Astrocyte (in vitro differentiated cells and primary cell): ENCODE measurements at regions not wholly inside any gene's neighbourhood (a gene's known extent, or its start where the extent isn't known, plus 50 kb on each side); places are given as distances from the start of the nearest gene placed in this dataset.
"Not testable (repeated sequence)": the region's sequence is repeated elsewhere in the genome, so short reads cannot be mapped to it uniquely, and the experiment has no call there.

Experiments
- DNase-seq: peaks from one replicate; pipeline ENCODE4 v3.0.0-alpha.2; 2010; ENCODE audit warnings: low read depth
- FAIRE-seq: peaks from 2 replicates; lab custom pipeline; 2011; peaks lifted over from hg19 to GRCh38; lab: Jason Lieb, UNC
- H2AFZ ChIP-seq: 2 replicates; pipeline ENCODE4 v1.6.0; 2012; ENCODE audit warnings: low read depth, low read length, inconsistent platforms
- H3K27ac ChIP-seq: 2 replicates; pipeline ENCODE4 v1.5.1; 2011; ENCODE audit warnings: low read depth, low read length, inconsistent platforms
- H3K27me3 ChIP-seq: 2 replicates; pipeline ENCODE4 v1.6.0; 2011; ENCODE audit warnings: low read length, inconsistent platforms; ENCODE audit not compliant: insufficient read depth
- H3K36me3 ChIP-seq: 2 replicates; pipeline ENCODE4 v1.5.1; 2011; ENCODE audit warnings: low read length, inconsistent platforms; ENCODE audit not compliant: insufficient read depth
- H3K4me1 ChIP-seq: 2 replicates; pipeline ENCODE4 v1.5.1; 2011; ENCODE audit warnings: low read length, inconsistent platforms; ENCODE audit not compliant: insufficient read depth
- H3K4me2 ChIP-seq: 2 replicates; pipeline ENCODE4 v1.6.0; 2012; ENCODE audit warnings: low read length, inconsistent platforms
- H3K4me3 ChIP-seq: 2 replicates; pipeline ENCODE4 v1.5.1; 2011; ENCODE audit warnings: low read depth, mild to moderate bottlenecking, low read length, inconsistent platforms; ENCODE audit not compliant: insufficient read depth
- H3K79me2 ChIP-seq: 2 replicates; pipeline ENCODE4 v1.6.0; 2012; ENCODE audit warnings: mild to moderate bottlenecking, low read length, inconsistent platforms; ENCODE audit not compliant: insufficient read depth
- H3K9ac ChIP-seq: 2 replicates; pipeline ENCODE4 v1.6.0; 2012; ENCODE audit warnings: mild to moderate bottlenecking, low read length, inconsistent platforms
- H3K9me3 ChIP-seq: 2 replicates; pipeline ENCODE4 v1.5.1; 2012; ENCODE audit warnings: low read depth, mild to moderate bottlenecking, low read length, inconsistent platforms; ENCODE audit not compliant: insufficient read depth
- H4K20me1 ChIP-seq: 2 replicates; pipeline ENCODE4 v1.6.0; 2012; ENCODE audit warnings: low read length, inconsistent platforms; ENCODE audit not compliant: insufficient read depth
- H3K27ac Mint-ChIP-seq: one replicate; pipeline ENCODE4 v1.8.0; 2021; ENCODE audit warnings: mild to moderate bottlenecking, mixed read lengths; ENCODE audit not compliant: unreplicated experiment
- H3K27me3 Mint-ChIP-seq: one replicate; pipeline ENCODE4 v1.8.0; 2021; ENCODE audit warnings: low read depth, mixed read lengths; ENCODE audit not compliant: unreplicated experiment
- H3K36me3 Mint-ChIP-seq: one replicate; pipeline ENCODE4 v1.8.0; 2021; ENCODE audit warnings: low read depth, mixed read lengths; ENCODE audit not compliant: unreplicated experiment
- H3K4me1 Mint-ChIP-seq: one replicate; pipeline ENCODE4 v1.8.0; 2021; ENCODE audit warnings: low read depth, mixed read lengths; ENCODE audit not compliant: unreplicated experiment
- H3K4me3 Mint-ChIP-seq: one replicate; pipeline ENCODE4 v1.8.0; 2021; ENCODE audit warnings: mild to moderate bottlenecking, moderate library complexity, mixed read lengths; ENCODE audit not compliant: unreplicated experiment
- H3K9me3 Mint-ChIP-seq: one replicate; pipeline ENCODE4 v1.8.0; 2021; ENCODE audit warnings: mild to moderate bottlenecking, mixed read lengths; ENCODE audit not compliant: unreplicated experiment
- EZH2 ChIP-seq: IDR thresholded peaks from 2 replicates; pipeline ENCODE4 v1.6.1; 2012; ENCODE audit warnings: mild to moderate bottlenecking, low read length, inconsistent platforms; ENCODE audit not compliant: insufficient read depth
- TF ChIP-seq, protein P1 (sequence below): IDR thresholded peaks from 2 replicates; pipeline ENCODE4 v1.5.1; 2011; ENCODE audit warnings: low read depth, mild to moderate bottlenecking, inconsistent platforms, low read length, moderate library complexity; ENCODE audit not compliant: insufficient read depth

DNA sequence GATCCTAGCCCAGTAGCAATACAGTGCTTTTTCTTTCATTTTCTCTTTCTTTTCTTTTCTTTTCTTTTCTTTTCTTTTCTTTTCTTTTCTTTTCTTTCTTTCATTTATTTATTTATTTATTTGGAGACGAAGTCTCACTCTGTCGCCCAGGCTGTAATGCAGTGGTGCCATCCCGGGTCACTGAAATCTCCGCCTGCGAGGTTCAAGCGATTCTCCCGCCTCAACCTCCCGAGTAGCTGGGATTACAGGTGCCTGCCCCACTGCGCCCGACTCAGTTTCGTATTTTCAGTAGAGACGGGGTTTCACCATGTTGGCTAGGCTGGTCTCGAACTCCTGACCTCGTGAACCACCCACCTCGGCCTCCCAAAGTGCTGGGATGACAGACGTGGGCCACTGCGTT lies 1948.0 kb upstream of the DEFB115 start:
- not testable (repeated sequence) for H3K4me1 ChIP-seq, H3K36me3 ChIP-seq, H3K27me3 Mint-ChIP-seq, H3K27ac Mint-ChIP-seq, H3K4me3 ChIP-seq, H3K27me3 ChIP-seq, H4K20me1 ChIP-seq, DNase-seq, H3K9ac ChIP-seq, H3K4me2 ChIP-seq, H3K79me2 ChIP-seq, H2AFZ ChIP-seq, H3K9me3 ChIP-seq, H3K4me1 Mint-ChIP-seq, H3K4me3 Mint-ChIP-seq, H3K27ac ChIP-seq, H3K36me3 Mint-ChIP-seq, FAIRE-seq
- H3K9me3 Mint-ChIP-seq: peaks cover 51% of the 10 kb centered on the region

DNA sequence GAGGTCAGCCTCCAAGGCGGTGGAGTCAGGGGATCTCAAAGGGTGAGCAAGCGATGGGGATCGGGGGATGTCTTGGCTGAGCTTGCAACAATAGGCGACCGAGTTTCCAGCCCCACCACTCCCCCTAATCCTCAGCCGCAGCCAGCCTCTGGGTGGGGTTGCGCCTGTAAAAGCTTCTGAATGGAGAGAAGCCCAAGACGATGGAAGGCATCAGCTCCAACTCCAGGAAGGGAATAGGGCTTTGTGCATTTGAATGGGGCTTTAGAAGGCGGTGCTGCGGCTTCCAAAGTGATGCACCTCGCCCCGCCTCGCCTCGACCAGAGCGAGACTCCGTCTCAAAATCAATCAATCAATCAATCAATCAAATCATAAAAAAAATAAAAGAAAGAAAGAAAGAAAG lies 1946.4 kb upstream of the DEFB115 start:
- H3K9me3 ChIP-seq, H3K79me2 ChIP-seq, H3K27ac ChIP-seq, H3K36me3 Mint-ChIP-seq, H3K4me1 Mint-ChIP-seq, H3K27me3 ChIP-seq, H3K36me3 ChIP-seq, H3K4me3 ChIP-seq, H3K4me2 ChIP-seq, H3K4me3 Mint-ChIP-seq, H2AFZ ChIP-seq, H3K4me1 ChIP-seq, DNase-seq, H3K27ac Mint-ChIP-seq, H4K20me1 ChIP-seq, FAIRE-seq, H3K9ac ChIP-seq, H3K27me3 Mint-ChIP-seq: not testable (repeated sequence)
- H3K9me3 Mint-ChIP-seq: peaks cover 41% of the 10 kb centered on the region

- H3K4me2 ChIP-seq, H3K27me3 Mint-ChIP-seq, DNase-seq, H3K79me2 ChIP-seq, H3K36me3 Mint-ChIP-seq, H3K4me1 ChIP-seq, FAIRE-seq, H3K9ac ChIP-seq, H2AFZ ChIP-seq, H3K4me1 Mint-ChIP-seq, H3K9me3 ChIP-seq, H3K4me3 ChIP-seq, H3K27ac Mint-ChIP-seq, H3K27ac ChIP-seq, H3K36me3 ChIP-seq, H4K20me1 ChIP-seq, H3K4me3 Mint-ChIP-seq, H3K27me3 ChIP-seq: not testable (repeated sequence)
- H3K9me3 Mint-ChIP-seq: peaks cover 36% of the 10 kb centered on the region
Measured at GRCh38 chr20:29312679-29313078, 1944.8 kb upstream of the DEFB115 start.

DNA sequence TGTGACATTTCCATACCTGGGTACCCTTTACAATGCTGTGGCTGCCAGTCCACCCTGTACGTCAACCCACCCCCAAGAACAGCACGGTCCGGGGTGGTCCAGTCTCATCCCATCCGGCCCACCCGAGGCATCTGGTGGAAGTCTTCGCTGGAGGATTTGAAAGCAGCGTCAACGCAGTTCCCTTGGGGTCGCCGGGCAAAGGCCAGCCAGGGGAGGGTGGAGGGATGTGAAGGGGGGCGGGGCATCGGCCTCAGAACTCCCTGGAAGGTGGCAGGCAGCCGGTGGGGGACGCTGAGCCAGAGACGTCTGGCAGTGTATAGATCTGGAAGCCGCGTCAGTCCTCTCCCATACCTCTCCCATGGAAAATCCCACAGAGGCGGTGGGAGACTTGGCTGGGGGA lies 1944.0 kb upstream of the DEFB115 start:
- H3K4me3 Mint-ChIP-seq: no peak overlapping the region
- DNase-seq: no peak

More for the DNA sequence above, 1944.0 kb upstream of the DEFB115 start:
- no peaks in the 10 kb centered on the region for H3K79me2 ChIP-seq
- H3K9me3 ChIP-seq: no peaks in the 10 kb centered on the region
- FAIRE-seq: no peak
- Mint-ChIP-seq H3K27ac (no peak overlapping the region), H3K27me3 (no peaks in the 10 kb centered on the region), H3K4me1 (no peaks in the 10 kb centered on the region), H3K36me3 (no peaks in the 10 kb centered on the region), H3K9me3 (peaks cover 29% of the 10 kb centered on the region)
- H3K9ac ChIP-seq: no peak overlapping the region
- H3K4me2 ChIP-seq: no peak overlapping the region
- no peak for TF ChIP-seq EZH2
- TF ChIP-seq, protein P1, sequence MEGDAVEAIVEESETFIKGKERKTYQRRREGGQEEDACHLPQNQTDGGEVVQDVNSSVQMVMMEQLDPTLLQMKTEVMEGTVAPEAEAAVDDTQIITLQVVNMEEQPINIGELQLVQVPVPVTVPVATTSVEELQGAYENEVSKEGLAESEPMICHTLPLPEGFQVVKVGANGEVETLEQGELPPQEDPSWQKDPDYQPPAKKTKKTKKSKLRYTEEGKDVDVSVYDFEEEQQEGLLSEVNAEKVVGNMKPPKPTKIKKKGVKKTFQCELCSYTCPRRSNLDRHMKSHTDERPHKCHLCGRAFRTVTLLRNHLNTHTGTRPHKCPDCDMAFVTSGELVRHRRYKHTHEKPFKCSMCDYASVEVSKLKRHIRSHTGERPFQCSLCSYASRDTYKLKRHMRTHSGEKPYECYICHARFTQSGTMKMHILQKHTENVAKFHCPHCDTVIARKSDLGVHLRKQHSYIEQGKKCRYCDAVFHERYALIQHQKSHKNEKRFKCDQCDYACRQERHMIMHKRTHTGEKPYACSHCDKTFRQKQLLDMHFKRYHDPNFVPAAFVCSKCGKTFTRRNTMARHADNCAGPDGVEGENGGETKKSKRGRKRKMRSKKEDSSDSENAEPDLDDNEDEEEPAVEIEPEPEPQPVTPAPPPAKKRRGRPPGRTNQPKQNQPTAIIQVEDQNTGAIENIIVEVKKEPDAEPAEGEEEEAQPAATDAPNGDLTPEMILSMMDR: no peak
- no peak overlapping the region for H2AFZ ChIP-seq
- no peaks in the 10 kb centered on the region for H3K36me3 ChIP-seq
- H3K27ac ChIP-seq: no peak overlapping the region
- no peaks in the 10 kb centered on the region for H4K20me1 ChIP-seq
- H3K4me1 ChIP-seq: no peaks in the 10 kb centered on the region
- no peaks in the 10 kb centered on the region for H3K27me3 ChIP-seq
- no peak overlapping the region for H3K4me3 ChIP-seq
